CD4-positive, alpha-beta T cell (primary cell): ENCODE measurements at regions not wholly inside any gene's neighbourhood (a gene's known extent, or its start where the extent isn't known, plus 50 kb on each side); places are given as distances from the start of the nearest gene placed in this dataset.

ENCODE experiments used
- ATAC-seq: fragments of 200-7000 bp; cut with Tn5 transposase; one replicate; pipeline ENCODE4 v1.10.0; 2022; ENCODE audit warnings: mild to moderate bottlenecking; ENCODE audit not compliant: poor library complexity
- CTCF ChIA-PET: fragments of 350-600 bp; sonication (Branson Sonifier 250); formaldehyde crosslinking; loops from one replicate; lab custom pipeline; 2021; ENCODE audit warnings: antibody characterized with exemption, inconsistent platforms; lab: Charles Lee
- POLR2A ChIA-PET: fragments of 350-600 bp; sonication (Branson Sonifier 250); formaldehyde crosslinking; loops from one replicate; lab custom pipeline; 2021; ENCODE audit warnings: antibody characterized with exemption, inconsistent platforms; lab: Charles Lee
- DNase-seq, 14 experiments: peaks; one replicate each; pipeline ENCODE4 v3.0.0-alpha.2; 2013 to 2020; ENCODE audit warnings: mixed read lengths in 2 of 14
- H3K27ac ChIP-seq, 2 donors: one replicate each; pipeline versions ENCODE4 v1.5.1 to v1.7.0; 2013; ENCODE audit warnings: low read length in 2 of 2, low read depth in 1 of 2, mild to moderate bottlenecking in 1 of 2
- H3K27me3 ChIP-seq, 2 experiments: 1 replicate in 1 of 2; 2 replicates in 1 of 2; pipeline versions ENCODE4 v1.6.1 to v1.7.0; 2013; ENCODE audit warnings: low read length in 2 of 2, control low read depth in 1 of 2, mild to moderate bottlenecking in 1 of 2, moderate library complexity in 1 of 2; ENCODE audit not compliant: insufficient read depth in 2 of 2, control insufficient read depth in 1 of 2
- H3K36me3 ChIP-seq: one replicate; pipeline ENCODE4 v1.6.1; 2013; ENCODE audit warnings: low read length, control low read depth; ENCODE audit not compliant: insufficient read depth
- H3K4me1 ChIP-seq: one replicate; pipeline ENCODE4 v1.6.1; 2013; ENCODE audit warnings: low read length, control low read depth; ENCODE audit not compliant: insufficient read depth
- H3K4me3 ChIP-seq: one replicate; pipeline ENCODE4 v1.5.1; 2013; ENCODE audit warnings: mild to moderate bottlenecking, low read length, moderate library complexity
- H3K9me3 ChIP-seq, 2 experiments: 1 replicate in 1 of 2; 2 replicates in 1 of 2; pipeline versions ENCODE4 v1.6.1 to v1.7.0; 2013; ENCODE audit warnings: low read length in 2 of 2, mild to moderate bottlenecking in 2 of 2, control low read depth in 1 of 2, moderate library complexity in 1 of 2; ENCODE audit not compliant: control insufficient read depth in 1 of 2, insufficient read depth in 1 of 2
- H3K27ac Mint-ChIP-seq: one replicate; pipeline ENCODE4 v1.8.0; 2020; ENCODE audit warnings: mixed read lengths
- H3K27me3 Mint-ChIP-seq: one replicate; pipeline ENCODE4 v1.8.0; 2021; ENCODE audit warnings: mixed read lengths
- H3K36me3 Mint-ChIP-seq: one replicate; pipeline ENCODE4 v1.8.0; 2021; ENCODE audit warnings: low read depth, mixed read lengths
- H3K4me1 Mint-ChIP-seq: one replicate; pipeline ENCODE4 v1.8.0; 2021; ENCODE audit warnings: low read depth, mixed read lengths
- H3K4me3 Mint-ChIP-seq: one replicate; pipeline ENCODE4 v1.8.0; 2020; ENCODE audit warnings: mild to moderate bottlenecking, mixed read lengths
- H3K9me3 Mint-ChIP-seq: one replicate; pipeline ENCODE4 v1.8.0; 2020; ENCODE audit warnings: mixed read lengths
- CTCF ChIP-seq: fragments of 200-600 bp; IDR thresholded peaks from one replicate; pipeline ENCODE4 v1.8.0; 2022; ENCODE audit warnings: antibody characterized with exemption, mild to moderate bottlenecking
- intact Hi-C, 2 experiments: fragments of 100-400 bp; cut with DNase I in 1 of 2; cut with micrococcal nuclease in 1 of 2; formaldehyde crosslinking; loops; one replicate each; pipeline versions ENCODE4 v1.15.1 to v1.9.0; 2023 to 2025; cut with DNase I, micrococcal nuclease

- Histone ChIP-seq H3K36me3 (no peaks in the 10 kb centered on the region), H3K4me3 (no peak overlapping the region), H3K27ac (no peak overlapping the region), H3K27me3 (no peaks in the 10 kb centered on the region), H3K9me3 (peaks cover 0 to 3% of the 10 kb centered on the region in 2 experiments), H3K4me1 (no peaks in the 10 kb centered on the region)
- ChIA-PET CTCF (no interaction called here), POLR2A (no interaction called here)
- H3K27ac Mint-ChIP-seq, result no peak overlapping the region
- H3K4me3 Mint-ChIP-seq, result no peak overlapping the region
- H3K9me3 Mint-ChIP-seq, result peaks cover 18% of the 10 kb centered on the region
- DNase-seq (no peak), ATAC-seq (no peak)
- intact Hi-C loops, result no loop called here
- H3K36me3 Mint-ChIP-seq, result no peaks in the 10 kb centered on the region
- TF ChIP-seq CTCF, result no peak
- H3K4me1 Mint-ChIP-seq, result no peaks in the 10 kb centered on the region
- H3K27me3 Mint-ChIP-seq, result no peaks in the 10 kb centered on the region
Measured at GRCh38 chr7:68376131-68376661, 1222.1 kb upstream of the AUTS2 start.

- Mint-ChIP-seq H3K9me3 (peaks cover 18% of the 10 kb centered on the region), H3K4me1 (no peaks in the 10 kb centered on the region), H3K4me3 (no peak overlapping the region), H3K27me3 (no peaks in the 10 kb centered on the region), H3K36me3 (no peaks in the 10 kb centered on the region), H3K27ac (no peak overlapping the region)
- DNase-seq (no peak), ATAC-seq (no peak)
- no peaks in the 10 kb centered on the region for H3K4me1 ChIP-seq
- ChIA-PET POLR2A (no interaction called here), CTCF (no interaction called here)
- intact Hi-C loops, result no loop called here
- H3K27ac ChIP-seq, result no peak overlapping the region
- no peaks in the 10 kb centered on the region for H3K27me3 ChIP-seq
- H3K36me3 ChIP-seq, result no peaks in the 10 kb centered on the region
- no peak for TF ChIP-seq CTCF
- H3K9me3 ChIP-seq, result peaks cover 7 to 8% of the 10 kb centered on the region in 2 experiments
- H3K4me3 ChIP-seq, result no peak overlapping the region
Measured at GRCh38 chr7:68381731-68382130, 1216.5 kb upstream of the AUTS2 start.

GRCh38 chr7:68384581-68384980 is 1213.7 kb upstream of the AUTS2 start:
- H3K27me3 ChIP-seq, result no peaks in the 10 kb centered on the region
- TF ChIP-seq CTCF, result no peak
- H3K36me3 ChIP-seq, result no peaks in the 10 kb centered on the region
- Mint-ChIP-seq H3K4me3 (no peak overlapping the region), H3K27ac (no peak overlapping the region), H3K36me3 (no peaks in the 10 kb centered on the region), H3K4me1 (no peaks in the 10 kb centered on the region), H3K9me3 (peaks cover 18% of the 10 kb centered on the region), H3K27me3 (no peaks in the 10 kb centered on the region)
- intact Hi-C loops, result no loop called here
- no peak for DNase-seq
- CTCF ChIA-PET, result no interaction called here
- peaks cover 6 to 8% of the 10 kb centered on the region in 2 experiments for H3K9me3 ChIP-seq
- POLR2A ChIA-PET, result no interaction called here
- H3K27ac ChIP-seq, result no peak overlapping the region
- no peaks in the 10 kb centered on the region for H3K4me1 ChIP-seq
- no peak for ATAC-seq
- no peak overlapping the region for H3K4me3 ChIP-seq
